Osteoblast (primary cell): ENCODE measurements at regions not wholly inside any gene's neighbourhood (a gene's known extent, or its start where the extent isn't known, plus 50 kb on each side); places are given as distances from the start of the nearest gene placed in this dataset.

Experiments used
- DNase-seq: peaks from one replicate; pipeline ENCODE4 v3.0.0; 2011; ENCODE audit warnings: low spot score, mixed read lengths; ENCODE audit not compliant: insufficient read length; ENCODE audit errors: missing footprints
- H2AFZ ChIP-seq: 2 replicates; pipeline ENCODE4 v1.6.0; 2011; ENCODE audit warnings: mild to moderate bottlenecking, low read length
- H3K27ac ChIP-seq: 2 replicates; pipeline ENCODE4 v1.5.1; 2011; ENCODE audit warnings: mild to moderate bottlenecking, low read depth, low read length, moderate library complexity
- H3K27me3 ChIP-seq: 2 replicates; pipeline ENCODE4 v1.6.0; 2012; ENCODE audit warnings: mild to moderate bottlenecking, control low read depth, inconsistent platforms, low read length, moderate library complexity; ENCODE audit not compliant: insufficient read depth
- H3K36me3 ChIP-seq: 2 replicates; pipeline ENCODE4 v1.5.1; 2011; ENCODE audit warnings: mild to moderate bottlenecking, low read length, control low read depth, moderate library complexity; ENCODE audit not compliant: insufficient read depth
- H3K4me1 ChIP-seq: 2 replicates; pipeline ENCODE4 v1.5.1; 2011; ENCODE audit warnings: mild to moderate bottlenecking, low read length, control low read depth, moderate library complexity; ENCODE audit not compliant: insufficient read depth
- H3K4me2 ChIP-seq: 2 replicates; pipeline ENCODE4 v1.6.0; 2011; ENCODE audit warnings: mild to moderate bottlenecking, low read length; ENCODE audit not compliant: insufficient read depth
- H3K4me3 ChIP-seq: fragments of 200-600 bp; sonication (generic); 3 replicates; pipeline ENCODE4 v1.5.1; 2012; ENCODE audit warnings: mild to moderate bottlenecking, low read length, inconsistent platforms; ENCODE audit not compliant: insufficient read depth
- H3K79me2 ChIP-seq: 2 replicates; pipeline ENCODE4 v1.6.0; 2012; ENCODE audit warnings: mild to moderate bottlenecking, low read length, control low read depth, inconsistent platforms; ENCODE audit not compliant: insufficient read depth
- H3K9me3 ChIP-seq: 2 replicates; pipeline ENCODE4 v1.5.1; 2011; ENCODE audit warnings: low read depth, low read length, control low read depth
- H4K20me1 ChIP-seq: 2 replicates; pipeline ENCODE4 v1.6.0; 2012; ENCODE audit warnings: mild to moderate bottlenecking, low read length, control low read depth; ENCODE audit not compliant: insufficient read depth
- CTCF ChIP-seq: IDR thresholded peaks from 2 replicates; pipeline ENCODE4 v1.5.1; 2011; ENCODE audit warnings: mild to moderate bottlenecking, low read depth, low read length, moderate library complexity; ENCODE audit errors: extremely low read depth

- Histone ChIP-seq H3K9me3 (no peaks in the 10 kb centered on the region), H4K20me1 (no peaks in the 10 kb centered on the region), H3K4me3 (no peak overlapping the region), H3K36me3 (no peaks in the 10 kb centered on the region), H3K4me1 (no peaks in the 10 kb centered on the region), H3K79me2 (no peaks in the 10 kb centered on the region), H3K27ac (no peak overlapping the region), H2AFZ (no peak overlapping the region), H3K4me2 (no peak overlapping the region), H3K27me3 (no peaks in the 10 kb centered on the region)
- no peak for DNase-seq
- TF ChIP-seq CTCF, result no peak
Observed at GRCh38 chr20:22071841-22072240, 366.4 kb downstream of the PAX1 start.

- Histone ChIP-seq H3K27ac (no peak overlapping the region), H3K36me3 (no peaks in the 10 kb centered on the region), H3K9me3 (no peaks in the 10 kb centered on the region), H2AFZ (no peak overlapping the region), H3K4me3 (no peak overlapping the region), H3K27me3 (no peaks in the 10 kb centered on the region), H3K79me2 (no peaks in the 10 kb centered on the region), H3K4me2 (no peak overlapping the region), H4K20me1 (no peaks in the 10 kb centered on the region), H3K4me1 (no peaks in the 10 kb centered on the region)
- no peak for TF ChIP-seq CTCF
- no peak for DNase-seq
Observed at GRCh38 chr20:22070610-22071058, 365.2 kb downstream of the PAX1 start.

DNA sequence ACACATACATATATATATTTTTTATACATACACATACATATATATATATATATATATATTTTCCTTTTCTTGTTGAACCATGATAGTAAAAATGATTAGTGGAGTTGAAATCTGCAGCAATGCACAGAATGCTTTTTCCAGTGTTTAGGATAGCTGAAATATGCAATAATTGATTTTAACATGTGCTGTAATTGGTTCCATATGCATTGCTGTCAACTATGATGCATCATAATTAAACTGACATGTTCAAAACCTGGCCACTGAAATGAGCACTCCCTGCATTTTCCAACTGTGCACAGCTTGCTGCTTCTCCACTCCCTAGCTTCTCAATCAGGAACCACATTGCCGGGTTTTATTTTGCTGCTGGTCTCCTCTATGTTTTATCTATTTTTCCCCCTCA, 358.3 kb downstream of the PAX1 start:
- Histone ChIP-seq H3K4me2 (no peak overlapping the region), H4K20me1 (no peaks in the 10 kb centered on the region), H3K4me3 (no peak overlapping the region), H3K36me3 (no peaks in the 10 kb centered on the region), H2AFZ (no peak overlapping the region), H3K27ac (no peak overlapping the region), H3K27me3 (no peaks in the 10 kb centered on the region), H3K79me2 (no peaks in the 10 kb centered on the region), H3K9me3 (no peaks in the 10 kb centered on the region), H3K4me1 (no peaks in the 10 kb centered on the region)
- no peak for DNase-seq
- no peak for TF ChIP-seq CTCF

DNA sequence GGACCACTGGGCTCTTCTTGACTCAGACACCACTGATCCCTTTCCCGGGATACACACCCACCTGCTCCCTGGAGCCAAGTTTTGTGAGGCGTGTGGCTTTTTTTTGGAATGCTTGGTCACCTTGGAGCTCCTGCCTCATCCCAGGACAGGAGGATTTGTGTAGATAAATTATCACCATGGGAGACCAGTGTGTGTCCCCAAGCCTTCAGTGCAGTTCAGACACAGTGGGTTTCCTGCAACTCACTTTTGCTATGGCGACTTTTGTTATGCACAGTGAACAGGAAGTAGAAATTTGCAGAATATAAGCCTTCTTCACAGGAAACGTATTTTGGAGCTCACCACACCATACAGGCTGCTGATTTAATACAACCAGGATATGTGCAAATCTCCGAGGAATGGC, 357.4 kb downstream of the PAX1 start:
- Histone ChIP-seq H3K27me3 (no peaks in the 10 kb centered on the region), H4K20me1 (no peaks in the 10 kb centered on the region), H3K4me2 (no peak overlapping the region), H2AFZ (no peak overlapping the region), H3K27ac (no peak overlapping the region), H3K79me2 (no peaks in the 10 kb centered on the region), H3K4me1 (no peaks in the 10 kb centered on the region), H3K9me3 (no peaks in the 10 kb centered on the region), H3K4me3 (no peak overlapping the region), H3K36me3 (no peaks in the 10 kb centered on the region)
- TF ChIP-seq CTCF, result no peak
- DNase-seq, result no peak
